ENCODE measurements at regions not wholly inside any gene's neighbourhood (a gene's known extent, or its start where the extent isn't known, plus 50 kb on each side); places are given as distances from the start of the nearest gene placed in this dataset.
"Not testable (repeated sequence)": the region's sequence is repeated elsewhere in the genome, so short reads cannot be mapped to it uniquely, and the experiment has no call there.

- Mint-ChIP-seq H3K4me3 (no peak overlapping the region), H3K27me3 (ENCODE audit: insufficient read depth) (no peaks in the 10 kb centered on the region; the same call in 1 of the 2 replicates)
Measured at GRCh38 chr9:74415995-74416394, 81.1 kb upstream of the RORB start.

GRCh38 chr9:74424488-74424887 lies 72.6 kb upstream of the RORB start:
- not testable (repeated sequence) for DNase-seq; H3K27ac Mint-ChIP-seq; H3K27me3 Mint-ChIP-seq (ENCODE audit: insufficient read depth); H3K4me3 Mint-ChIP-seq; H3K4me1 Mint-ChIP-seq (ENCODE audit: low read depth); H3K36me3 Mint-ChIP-seq (ENCODE audit: low read depth)
- H3K9me3 Mint-ChIP-seq: peaks cover 21% of the 10 kb centered on the region

More at GRCh38 chr9:74415995-74416394, 81.1 kb upstream of the RORB start:
- no peak for DNase-seq
- Mint-ChIP-seq H3K4me1 (ENCODE audit: low read depth) (no peaks in the 10 kb centered on the region), H3K9me3 (peaks cover 33% of the 10 kb centered on the region), H3K36me3 (ENCODE audit: low read depth) (no peaks in the 10 kb centered on the region), H3K27ac (no peak overlapping the region)
- TF ChIP-seq CTCF (IDR thresholded peaks at IDR 0.05): no peak

- Mint-ChIP-seq H3K9me3 (peaks cover 42% of the 10 kb centered on the region), H3K27ac (no peak overlapping the region), H3K36me3 (ENCODE audit: low read depth) (no peaks in the 10 kb centered on the region)
Measured at GRCh38 chr9:74431467-74431866, 65.7 kb upstream of the RORB start.

GRCh38 chr9:74443036-74443750 lies 53.9 kb upstream of the RORB start:
- Mint-ChIP-seq H3K4me1 (ENCODE audit: low read depth) (no peaks in the 10 kb centered on the region), H3K27ac (no peak overlapping the region), H3K9me3 (peaks cover 12% of the 10 kb centered on the region; the same call in 1 of the 2 replicates), H3K4me3 (no peak overlapping the region), H3K36me3 (ENCODE audit: low read depth) (no peaks in the 10 kb centered on the region), H3K27me3 (ENCODE audit: insufficient read depth) (no peaks in the 10 kb centered on the region)
- DNase-seq: no peak
- no peak for TF ChIP-seq CTCF (IDR thresholded peaks at IDR 0.05)

More at GRCh38 chr9:74431467-74431866, 65.7 kb upstream of the RORB start:
- TF ChIP-seq CTCF (IDR thresholded peaks at IDR 0.05): no peak
- DNase-seq: no peak
- Mint-ChIP-seq H3K4me1 (ENCODE audit: low read depth) (no peaks in the 10 kb centered on the region), H3K27me3 (ENCODE audit: insufficient read depth) (0 out of 2 replicates have a peak, but pooled peaks cover 2% of the 10 kb centered on the region), H3K4me3 (no peak overlapping the region)

- Mint-ChIP-seq H3K9me3 (peaks cover 12% of the 10 kb centered on the region; the same call in 1 of the 2 replicates), H3K4me3 (no peak overlapping the region), H3K27ac (no peak overlapping the region), H3K36me3 (ENCODE audit: low read depth) (no peaks in the 10 kb centered on the region; the same call in 1 of the 2 replicates), H3K27me3 (ENCODE audit: insufficient read depth) (no peaks in the 10 kb centered on the region), H3K4me1 (ENCODE audit: low read depth) (no peaks in the 10 kb centered on the region)
- no peak for TF ChIP-seq CTCF (IDR thresholded peaks at IDR 0.05)
- DNase-seq: no peak
Measured at GRCh38 chr9:74444369-74444768, 52.8 kb upstream of the RORB start.
